Skeletal muscle tissue (tissue), 3 donors: ENCODE measurements at regions not wholly inside any gene's neighbourhood (a gene's known extent, or its start where the extent isn't known, plus 50 kb on each side); places are given as distances from the start of the nearest gene placed in this dataset.

Experiments used
- H3K27ac ChIP-seq: one replicate; pipeline ENCODE4 v1.7.0; 2013; ENCODE audit warnings: mild to moderate bottlenecking, low read depth, low read length, inconsistent platforms
- H3K27me3 ChIP-seq, 3 donors: one replicate each; pipeline ENCODE4 v1.7.0; 2013; ENCODE audit warnings: low read length in 3 of 3; ENCODE audit not compliant: control insufficient read depth in 3 of 3, insufficient read depth in 3 of 3
- H3K36me3 ChIP-seq, 3 donors: one replicate each; pipeline ENCODE4 v1.7.0; 2013; ENCODE audit warnings: low read length in 3 of 3; ENCODE audit not compliant: control insufficient read depth in 3 of 3, insufficient read depth in 3 of 3
- H3K4me1 ChIP-seq, 3 donors: one replicate each; pipeline ENCODE4 v1.7.0; 2013; ENCODE audit warnings: low read length in 3 of 3, mild to moderate bottlenecking in 3 of 3; ENCODE audit not compliant: control insufficient read depth in 3 of 3, insufficient read depth in 3 of 3
- H3K4me3 ChIP-seq, 3 donors: one replicate each; pipeline ENCODE4 v1.7.0; 2013; ENCODE audit warnings: low read length in 3 of 3
- H3K9ac ChIP-seq, 3 donors: one replicate each; pipeline ENCODE4 v1.7.0; 2013; ENCODE audit warnings: low read length in 3 of 3, mild to moderate bottlenecking in 3 of 3, moderate library complexity in 2 of 3, low read depth in 1 of 3
- H3K9me3 ChIP-seq, 3 donors: one replicate each; pipeline ENCODE4 v1.7.0; 2013; ENCODE audit warnings: low read length in 3 of 3; ENCODE audit not compliant: control insufficient read depth in 3 of 3
- donor health status: Osteomylitis.

- H3K27me3 ChIP-seq, result no peaks in the 10 kb centered on the region
- H3K27ac ChIP-seq, result no peak overlapping the region
- H3K4me3 ChIP-seq, result no peak overlapping the region
- no peaks in the 10 kb centered on the region for H3K4me1 ChIP-seq
- H3K9ac ChIP-seq, result no peak overlapping the region
- H3K9me3 ChIP-seq, result no peaks in the 10 kb centered on the region
- H3K36me3 ChIP-seq, result no peaks in the 10 kb centered on the region
These were observed 74.2 kb downstream of the FZD1 start for GRCh38 chr7:91338226-91339020.

GRCh38 chr7:91342346-91342745, 78.1 kb downstream of the FZD1 start:
- Histone ChIP-seq H3K4me1 (no peaks in the 10 kb centered on the region), H3K9me3 (no peaks in the 10 kb centered on the region), H3K27me3 (no peaks in the 10 kb centered on the region), H3K27ac (no peak overlapping the region), H3K4me3 (no peak overlapping the region), H3K9ac (no peak overlapping the region), H3K36me3 (no peaks in the 10 kb centered on the region)

- Histone ChIP-seq H3K4me1 (peaks cover 0 to 2% (median 0%) of the 10 kb centered on the region in 3 donors), H3K9me3 (no peaks in the 10 kb centered on the region), H3K27ac (no peak overlapping the region), H3K9ac (no peak overlapping the region), H3K36me3 (no peaks in the 10 kb centered on the region), H3K4me3 (no peak overlapping the region), H3K27me3 (no peaks in the 10 kb centered on the region)
These were observed 79.3 kb downstream of the FZD1 start for GRCh38 chr7:91343420-91343960.

GRCh38 chr7:91343996-91344629, 79.9 kb downstream of the FZD1 start:
- H3K27ac ChIP-seq, result no peak overlapping the region
- no peak overlapping the region for H3K4me3 ChIP-seq
- no peak overlapping the region for H3K9ac ChIP-seq
- no peaks in the 10 kb centered on the region for H3K36me3 ChIP-seq
- peaks cover 0 to 3% (median 0%) of the 10 kb centered on the region in 3 donors for H3K4me1 ChIP-seq
- no peaks in the 10 kb centered on the region for H3K9me3 ChIP-seq
- no peaks in the 10 kb centered on the region for H3K27me3 ChIP-seq

- Histone ChIP-seq H3K9ac (no peak overlapping the region), H3K27ac (no peak overlapping the region), H3K27me3 (no peaks in the 10 kb centered on the region), H3K36me3 (no peaks in the 10 kb centered on the region), H3K9me3 (no peaks in the 10 kb centered on the region), H3K4me1 (peaks cover 0 to 3% (median 0%) of the 10 kb centered on the region in 3 donors), H3K4me3 (no peak overlapping the region)
These were observed 80.7 kb downstream of the FZD1 start for GRCh38 chr7:91344911-91345310.

GRCh38 chr7:91345449-91345848, 81.2 kb downstream of the FZD1 start:
- Histone ChIP-seq H3K9ac (no peak overlapping the region), H3K4me1 (peaks cover 0 to 3% (median 0%) of the 10 kb centered on the region in 3 donors), H3K4me3 (no peak overlapping the region), H3K27ac (no peak overlapping the region), H3K27me3 (no peaks in the 10 kb centered on the region), H3K9me3 (no peaks in the 10 kb centered on the region), H3K36me3 (no peaks in the 10 kb centered on the region)

GRCh38 chr7:91346426-91346825, 82.2 kb downstream of the FZD1 start:
- Histone ChIP-seq H3K4me1 (peaks cover 0 to 3% (median 0%) of the 10 kb centered on the region in 3 donors), H3K36me3 (no peaks in the 10 kb centered on the region), H3K9me3 (no peaks in the 10 kb centered on the region), H3K4me3 (no peak overlapping the region), H3K27ac (no peak overlapping the region), H3K27me3 (no peaks in the 10 kb centered on the region), H3K9ac (no peak overlapping the region)

GRCh38 chr7:91347290-91347689, 83.1 kb downstream of the FZD1 start:
- H3K27ac ChIP-seq, result no peak overlapping the region
- H3K4me3 ChIP-seq, result no peak overlapping the region
- H3K9ac ChIP-seq, result no peak overlapping the region
- no peaks in the 10 kb centered on the region for H3K27me3 ChIP-seq
- H3K9me3 ChIP-seq, result no peaks in the 10 kb centered on the region
- H3K4me1 ChIP-seq, result peaks cover 0 to 3% (median 0%) of the 10 kb centered on the region in 3 donors
- no peaks in the 10 kb centered on the region for H3K36me3 ChIP-seq

- Histone ChIP-seq H3K9ac (no peak overlapping the region), H3K4me3 (no peak overlapping the region), H3K36me3 (no peaks in the 10 kb centered on the region)
These were observed 84.5 kb downstream of the FZD1 start for GRCh38 chr7:91348711-91349110.

GRCh38 chr7:91351374-91351773, 87.1 kb downstream of the FZD1 start:
- no peaks in the 10 kb centered on the region for H3K27me3 ChIP-seq
- H3K27ac ChIP-seq, result no peak overlapping the region
- no peak overlapping the region for H3K4me3 ChIP-seq
- no peaks in the 10 kb centered on the region for H3K9me3 ChIP-seq
- no peak overlapping the region for H3K9ac ChIP-seq
- no peaks in the 10 kb centered on the region for H3K36me3 ChIP-seq
- H3K4me1 ChIP-seq, result peaks cover 0 to 3% (median 0%) of the 10 kb centered on the region in 3 donors

More at GRCh38 chr7:91348711-91349110, 84.5 kb downstream of the FZD1 start:
- H3K9me3 ChIP-seq, result no peaks in the 10 kb centered on the region
- peaks cover 0 to 3% (median 0%) of the 10 kb centered on the region in 3 donors for H3K4me1 ChIP-seq
- H3K27ac ChIP-seq, result no peak overlapping the region
- no peaks in the 10 kb centered on the region for H3K27me3 ChIP-seq
